HTR-8/SVneo (cell line): ENCODE measurements at regions not wholly inside any gene's neighbourhood (a gene's known extent, or its start where the extent isn't known, plus 50 kb on each side); places are given as distances from the start of the nearest gene placed in this dataset.
"Not testable (repeated sequence)": the region's sequence is repeated elsewhere in the genome, so short reads cannot be mapped to it uniquely, and the experiment has no call there.

ENCODE experiments used
- DNase-seq: peaks from one replicate; pipeline ENCODE4 v3.0.0; 2011; ENCODE audit warnings: low spot score, mixed read lengths; ENCODE audit not compliant: insufficient read length
- FAIRE-seq: peaks from 2 replicates; lab custom pipeline; 2011; peaks lifted over from hg19 to GRCh38; lab: Jason Lieb, UNC

DNA sequence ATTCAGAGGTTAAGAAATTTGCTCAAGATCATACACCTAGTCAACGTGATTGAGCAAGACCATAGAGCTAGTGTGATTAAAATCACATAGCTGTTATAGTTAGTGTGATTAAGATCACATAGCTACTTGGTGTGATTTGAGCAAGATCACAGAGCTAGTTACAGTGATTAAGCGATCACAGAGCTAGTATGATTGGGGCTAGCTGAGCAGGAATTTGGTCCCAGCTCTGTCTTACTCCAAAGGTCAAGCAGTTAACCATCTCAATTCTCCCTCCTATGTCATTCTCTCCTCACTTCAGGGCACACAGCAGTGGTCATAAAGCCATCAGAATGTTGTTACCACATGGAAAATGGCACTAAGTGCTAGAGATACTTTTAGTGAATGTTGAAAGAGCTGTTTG, 158.2 kb downstream of the SPTSSA start:
- no peak for DNase-seq
- no peak for FAIRE-seq

DNA sequence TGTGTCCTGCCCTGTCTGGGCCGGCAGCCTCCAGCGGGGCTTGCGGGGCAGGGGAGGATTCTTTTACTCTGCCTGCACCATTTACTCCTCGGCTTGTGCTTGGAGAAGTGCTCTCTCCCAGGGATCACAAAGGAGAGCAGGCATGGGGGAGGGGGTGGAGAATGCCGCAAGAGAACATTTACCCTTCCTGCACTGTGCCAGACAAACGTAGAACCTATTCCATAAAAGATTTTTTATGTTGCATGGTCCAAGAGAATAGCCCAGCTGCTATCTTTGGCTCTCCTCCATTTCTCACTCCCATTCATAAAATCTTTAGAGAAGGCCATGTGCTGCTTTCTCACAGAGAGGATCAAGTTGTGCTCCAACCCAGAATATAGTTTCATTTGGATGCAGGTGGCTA, 159.4 kb downstream of the SPTSSA start:
- FAIRE-seq (no peak), DNase-seq (no peak)

DNA sequence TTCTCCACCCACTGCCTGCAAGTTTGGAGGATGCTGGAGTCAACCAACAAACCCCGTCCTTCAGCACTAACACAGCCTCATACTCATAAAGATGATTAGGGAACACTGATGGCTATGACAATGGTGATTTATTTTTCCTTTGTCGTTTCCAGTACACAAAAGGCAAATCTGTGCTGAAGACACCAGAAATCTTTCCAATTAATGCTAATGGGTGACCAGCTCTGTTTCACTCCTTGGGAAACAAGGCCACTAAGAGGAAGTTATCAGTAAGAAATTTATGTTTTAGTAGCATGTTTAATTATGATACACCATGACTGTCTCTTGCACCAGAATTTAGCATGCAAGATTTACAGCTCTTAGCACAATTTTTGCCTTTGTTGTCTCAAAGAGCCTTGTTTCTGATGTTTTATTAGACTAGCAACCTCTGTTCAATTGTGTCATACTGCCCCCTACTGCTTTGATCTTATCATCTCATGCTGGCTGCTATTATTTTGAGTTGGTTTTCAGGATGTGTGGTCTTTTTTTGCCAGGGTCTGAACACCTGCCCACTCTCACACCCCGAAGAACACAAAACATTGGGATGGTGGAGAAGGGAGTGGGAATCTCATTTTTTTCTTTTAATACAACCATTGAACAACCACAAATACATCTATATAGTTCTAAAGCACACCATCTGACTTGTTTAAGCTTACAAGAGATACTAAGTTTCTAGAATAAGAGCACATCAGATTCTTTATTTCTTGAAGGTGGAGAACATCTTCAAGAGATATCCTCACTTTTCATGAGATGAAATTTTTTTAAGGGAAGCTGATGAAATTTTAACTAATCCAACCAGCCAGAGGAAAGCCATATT, 160.9 kb downstream of the SPTSSA start:
- DNase-seq (peak; percentile 56), FAIRE-seq (no peak)

DNA sequence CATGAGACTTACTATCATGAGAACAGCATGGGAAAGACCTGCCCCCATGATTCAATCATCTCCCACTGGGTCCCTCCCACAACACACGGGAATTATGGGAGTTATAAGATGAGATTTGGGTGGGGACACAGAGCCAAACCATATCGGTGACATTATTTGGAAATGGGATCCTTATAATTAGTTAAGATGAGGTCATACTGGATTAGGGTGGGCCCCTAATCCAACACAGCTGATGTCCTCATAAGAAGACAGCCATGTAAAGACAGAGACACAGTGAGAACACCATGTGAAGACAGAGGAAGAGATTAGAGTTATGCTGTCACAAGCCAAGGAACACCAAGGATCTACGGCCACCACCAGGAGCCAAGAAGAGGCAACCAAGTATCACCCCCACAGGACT, 161.7 kb downstream of the SPTSSA start:
- FAIRE-seq = no peak
- no peak for DNase-seq

DNA sequence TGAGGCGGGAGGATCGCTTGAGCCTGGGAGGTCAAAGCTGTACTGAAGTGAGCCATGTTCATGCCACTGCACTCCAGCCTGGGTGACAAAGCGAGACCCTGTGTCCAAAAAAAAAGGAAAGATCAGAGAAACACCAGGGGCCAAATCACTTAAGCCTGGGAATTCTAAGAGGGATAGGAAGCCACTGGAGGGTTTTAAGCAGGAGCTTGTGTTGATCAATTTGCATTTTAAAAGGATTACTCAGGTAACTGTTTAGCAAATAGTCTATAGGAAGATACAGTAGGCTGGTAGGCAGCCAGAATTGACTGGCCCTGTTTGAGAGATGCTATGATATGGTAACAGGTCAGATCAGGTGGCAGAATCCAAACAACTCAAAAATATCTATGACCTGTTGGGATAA, 162.7 kb downstream of the SPTSSA start:
- DNase-seq = no peak
- FAIRE-seq = no peak

DNA sequence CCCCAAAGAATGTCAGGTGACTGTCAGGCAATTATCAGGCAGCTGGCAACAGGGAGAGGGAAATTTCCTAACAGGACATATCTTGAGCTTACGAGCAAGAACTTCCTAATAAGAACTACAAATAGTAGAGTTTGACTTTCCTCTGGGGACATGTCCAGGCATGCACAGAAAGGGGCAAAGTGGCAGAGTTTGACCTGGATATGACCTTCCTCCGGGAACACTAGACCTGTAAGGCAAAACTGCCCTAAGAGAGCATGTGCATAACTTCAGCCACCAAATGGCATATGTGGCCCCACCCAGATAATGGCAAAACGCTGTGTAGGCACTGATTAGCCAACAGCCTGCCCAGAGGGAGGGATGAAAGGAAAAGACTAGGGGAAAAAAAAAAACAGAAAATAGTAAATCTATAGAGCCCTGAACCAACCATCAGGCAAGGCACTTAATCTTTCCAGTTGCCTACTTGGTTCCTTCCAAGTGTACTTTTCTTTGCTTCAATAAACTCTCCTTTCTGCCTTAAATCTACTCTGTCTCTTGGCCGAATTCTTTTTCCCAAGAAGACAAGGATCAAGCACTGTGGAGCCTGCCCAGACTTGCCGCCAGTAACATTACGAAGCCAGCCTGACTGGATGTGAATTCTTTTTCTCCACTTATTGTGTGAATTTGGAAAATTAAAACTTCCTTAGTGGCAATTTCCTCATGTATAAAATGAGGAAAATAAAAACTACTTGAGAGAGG, 164.1 kb downstream of the SPTSSA start:
- no peak for DNase-seq
- no peak for FAIRE-seq

DNA sequence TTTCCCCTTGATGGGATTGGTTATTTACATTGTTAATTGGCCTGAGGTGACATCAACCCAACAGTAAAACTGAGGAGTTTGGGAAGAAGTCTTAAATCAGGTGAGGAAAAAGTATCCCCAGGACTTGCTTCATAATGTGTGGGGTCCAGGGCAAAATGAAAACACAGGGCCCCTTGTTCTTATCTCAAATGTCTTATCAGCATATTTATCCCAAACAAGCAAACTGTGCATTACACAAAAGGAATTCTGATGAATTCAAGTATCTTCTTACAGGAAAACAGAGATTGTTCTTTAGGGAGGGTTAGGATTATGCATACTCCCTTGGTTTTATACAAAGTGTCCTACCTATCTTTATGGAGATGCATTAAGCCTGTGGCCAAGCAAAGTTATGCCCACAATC, 178.4 kb downstream of the SPTSSA start:
- DNase-seq (no peak), FAIRE-seq (no peak)

DNA sequence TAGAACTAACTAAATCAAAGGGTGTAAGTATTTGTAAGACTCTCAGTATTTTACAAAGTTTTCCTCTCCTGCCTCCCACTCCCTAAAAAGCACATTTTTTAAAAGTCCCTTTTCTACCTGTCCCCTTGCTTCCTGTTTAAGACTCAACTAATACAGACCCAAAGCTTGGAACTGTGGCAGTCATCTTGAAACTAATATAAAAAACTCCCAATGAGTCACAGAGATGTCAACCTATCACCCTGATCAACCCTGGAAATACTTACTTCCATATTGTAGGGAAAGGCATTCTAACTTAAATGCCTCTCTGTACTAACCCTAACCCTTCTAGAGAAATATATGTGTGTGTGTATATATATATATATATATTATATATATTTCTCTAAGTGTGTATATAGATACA, 184.8 kb downstream of the SPTSSA start:
- DNase-seq (no peak), FAIRE-seq (no peak)

DNA sequence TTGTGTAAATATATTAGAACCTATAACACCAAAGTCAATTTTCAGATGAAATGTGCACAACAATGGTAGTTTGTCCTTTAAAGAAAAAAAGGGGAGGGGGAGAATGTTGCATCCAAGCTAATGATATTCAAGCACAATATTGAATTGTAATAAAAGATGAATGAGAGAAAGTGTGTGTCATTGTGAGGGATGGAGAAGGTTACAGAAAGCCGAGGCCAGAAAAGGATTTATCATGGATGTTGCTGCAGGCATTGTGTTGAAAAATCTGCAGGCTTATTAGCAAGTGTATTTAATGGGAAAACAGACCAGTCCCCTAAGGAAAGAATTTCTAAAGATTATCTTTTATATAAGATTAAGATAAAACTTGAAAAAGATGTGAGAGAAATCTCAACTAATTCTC, 186.5 kb downstream of the SPTSSA start:
- DNase-seq (no peak), FAIRE-seq (no peak)

DNA sequence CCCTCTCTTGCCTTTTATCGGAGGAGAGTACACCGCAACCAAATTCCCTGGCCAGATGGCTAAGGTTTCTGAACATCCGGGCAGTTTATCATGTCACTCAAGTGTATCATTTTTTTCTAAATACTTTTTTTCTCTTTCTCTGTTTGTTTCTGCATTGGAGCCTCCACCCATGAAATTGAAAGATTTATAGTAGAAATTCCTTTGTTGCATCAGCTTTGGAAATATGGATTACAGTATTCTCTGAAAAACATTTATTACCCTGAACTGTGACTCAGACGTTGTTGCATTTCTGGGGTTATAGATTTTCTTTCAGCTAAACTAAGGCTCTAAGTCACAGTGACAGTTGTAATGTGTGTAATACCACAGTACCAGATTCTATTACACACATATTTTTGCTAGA, 187.0 kb downstream of the SPTSSA start:
- FAIRE-seq = no peak
- DNase-seq = peak; percentile 29

DNA sequence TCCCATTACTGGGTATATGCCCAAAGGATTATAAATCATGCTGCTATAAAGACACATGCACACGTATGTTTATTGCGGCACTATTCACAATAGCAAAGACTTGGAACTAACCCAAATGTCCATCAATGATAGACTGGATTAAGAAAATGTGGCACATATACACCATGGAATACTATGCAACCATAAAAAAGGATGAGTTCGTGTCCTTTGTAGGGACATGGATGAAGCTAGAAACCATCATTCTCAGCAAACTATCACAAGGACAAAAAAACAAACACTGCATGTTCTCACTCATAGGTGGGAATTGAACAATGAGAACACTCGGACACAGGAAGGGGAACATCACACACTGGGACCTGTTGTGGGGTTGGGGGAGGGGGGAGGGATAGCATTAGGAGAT, 188.3 kb downstream of the SPTSSA start:
- not testable (repeated sequence) for FAIRE-seq

DNA sequence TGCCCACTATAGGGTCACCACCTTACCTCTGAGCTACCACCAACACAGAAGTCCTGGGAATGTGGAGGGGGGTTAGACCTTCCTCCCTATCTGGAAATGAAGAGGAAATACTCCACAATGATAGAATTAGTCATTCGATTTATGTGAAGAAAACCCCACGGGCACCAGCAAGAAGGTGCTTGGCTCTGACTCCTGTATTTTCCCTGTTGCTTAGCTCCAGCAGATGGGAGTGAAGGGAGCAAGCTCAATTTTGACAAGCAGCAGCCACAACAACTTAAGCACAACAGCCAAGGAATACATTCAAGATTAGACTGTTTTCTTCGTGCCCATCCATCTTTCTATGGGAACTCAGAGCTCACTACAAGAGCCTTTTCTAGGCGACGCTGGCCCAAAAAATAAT, 191.7 kb downstream of the SPTSSA start:
- DNase-seq (no peak), FAIRE-seq (no peak)

More for the DNA sequence above, 188.3 kb downstream of the SPTSSA start:
- not testable (repeated sequence) for DNase-seq

DNA sequence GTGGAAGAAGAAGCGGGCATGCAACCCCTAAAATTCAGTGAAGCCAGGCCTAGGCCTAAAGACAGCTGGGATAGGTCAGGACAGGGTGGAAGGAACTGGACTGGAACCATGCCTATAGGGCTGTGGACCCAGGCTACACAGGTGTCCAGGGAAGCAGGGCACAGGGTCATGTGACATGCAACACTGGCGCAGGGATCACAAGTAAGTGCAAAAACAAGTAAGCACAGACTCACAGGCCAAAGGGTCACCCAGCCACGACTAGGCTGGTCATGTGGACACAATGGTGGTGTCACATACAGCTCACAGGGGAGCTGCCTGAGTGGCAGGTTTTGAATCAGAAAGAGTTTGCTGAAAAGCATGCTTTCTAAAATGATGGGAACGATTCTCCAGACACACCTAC, 195.7 kb downstream of the SPTSSA start:
- no peak for FAIRE-seq

DNA sequence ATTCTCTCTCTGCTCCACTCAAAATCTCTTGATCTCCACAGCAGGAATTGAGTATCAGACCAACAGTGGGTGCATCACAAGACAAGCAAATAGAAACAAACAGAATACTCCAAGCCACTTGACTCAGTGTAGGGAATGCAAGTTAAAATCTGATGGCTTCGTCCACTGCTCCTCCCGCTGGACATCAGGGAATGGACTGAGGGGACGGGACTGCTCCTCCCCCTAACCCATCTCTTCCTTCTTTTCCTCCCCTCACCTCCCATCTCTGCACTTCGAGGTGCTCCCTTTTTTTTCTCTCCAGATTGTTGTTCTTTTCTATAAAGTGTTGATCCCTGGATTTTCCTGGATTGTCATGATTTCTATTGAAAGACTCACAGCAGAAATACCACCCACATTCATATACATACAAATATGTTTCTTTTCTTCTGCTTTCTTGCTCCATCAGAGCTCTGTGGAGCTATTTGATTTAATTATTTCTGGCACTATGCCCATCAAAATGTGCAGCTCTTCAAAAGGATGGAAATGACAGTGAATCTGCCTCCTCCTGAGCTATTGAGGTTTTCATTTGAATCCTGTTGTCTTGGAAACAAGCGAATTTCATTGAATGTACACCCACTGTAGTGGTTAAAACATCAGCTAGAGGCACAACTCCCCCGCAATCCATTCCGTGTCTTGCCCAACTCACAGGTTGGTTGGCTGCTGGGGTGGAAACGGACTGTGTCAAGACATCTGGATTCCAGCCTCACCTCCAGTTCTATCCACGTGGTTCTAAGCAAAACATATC, 199.7 kb downstream of the SPTSSA start:
- FAIRE-seq = no peak

More for the DNA sequence above, 195.7 kb downstream of the SPTSSA start:
- DNase-seq = no peak

DNA sequence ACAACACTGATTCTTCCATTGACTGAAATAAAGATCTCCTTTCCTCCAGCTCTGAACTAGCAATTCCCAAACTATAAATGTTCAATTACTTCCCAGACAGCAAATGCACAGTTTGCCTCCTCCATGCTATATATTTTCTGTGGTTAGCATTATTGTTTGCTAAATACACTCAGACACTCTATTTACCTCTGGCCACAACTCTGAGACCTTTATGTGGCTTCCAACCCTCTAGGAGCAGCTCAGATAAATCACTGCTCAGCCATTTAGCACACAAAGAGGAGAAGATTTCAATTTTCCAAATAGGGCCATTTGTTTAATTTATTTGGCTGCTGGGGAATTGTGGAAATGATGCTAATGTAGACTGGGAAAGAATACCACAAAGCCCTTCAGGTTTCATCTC, 202.0 kb downstream of the SPTSSA start:
- no peak for DNase-seq
- FAIRE-seq = no peak

More for the DNA sequence above, 199.7 kb downstream of the SPTSSA start:
- DNase-seq = no peak

DNA sequence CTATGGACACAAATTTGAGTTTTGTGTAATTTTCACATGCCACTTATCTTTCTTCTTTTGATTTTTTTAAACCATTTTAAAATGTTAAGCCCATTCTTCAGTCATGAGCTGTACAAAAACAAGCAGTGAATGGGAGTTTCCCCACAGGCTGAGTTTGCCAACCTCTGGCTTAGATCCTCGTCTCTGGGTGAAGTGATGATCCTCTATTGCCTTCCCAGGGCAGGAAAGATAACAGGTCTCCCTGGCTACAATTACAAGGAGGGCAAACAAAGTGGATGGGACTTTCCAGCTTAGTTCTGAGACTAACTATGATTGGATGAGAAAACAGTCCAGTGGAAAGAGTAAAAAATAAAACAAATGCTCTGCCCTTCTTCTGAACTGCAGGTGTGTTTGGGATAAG, 203.7 kb downstream of the SPTSSA start:
- DNase-seq = no peak
- FAIRE-seq = no peak

DNA sequence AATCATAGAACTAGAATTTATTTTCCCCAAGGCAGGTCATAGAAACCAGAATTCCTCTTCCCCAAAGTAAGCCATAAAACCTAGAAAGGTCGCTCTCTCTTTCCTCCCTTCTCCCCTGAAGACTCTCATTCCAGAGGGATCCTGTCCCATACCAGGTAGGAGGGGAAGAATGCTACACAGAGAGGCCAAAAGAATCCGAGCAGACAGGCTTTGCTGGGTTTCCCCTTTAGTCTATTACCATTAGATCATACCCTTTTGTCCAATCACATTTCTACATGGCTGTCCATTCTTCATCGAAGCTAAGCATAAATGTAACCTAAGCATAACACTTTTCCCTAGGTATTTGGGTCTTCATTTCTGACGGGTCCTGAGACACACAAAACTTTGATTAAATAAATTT, 204.5 kb downstream of the SPTSSA start:
- FAIRE-seq = no peak
- DNase-seq = no peak

DNA sequence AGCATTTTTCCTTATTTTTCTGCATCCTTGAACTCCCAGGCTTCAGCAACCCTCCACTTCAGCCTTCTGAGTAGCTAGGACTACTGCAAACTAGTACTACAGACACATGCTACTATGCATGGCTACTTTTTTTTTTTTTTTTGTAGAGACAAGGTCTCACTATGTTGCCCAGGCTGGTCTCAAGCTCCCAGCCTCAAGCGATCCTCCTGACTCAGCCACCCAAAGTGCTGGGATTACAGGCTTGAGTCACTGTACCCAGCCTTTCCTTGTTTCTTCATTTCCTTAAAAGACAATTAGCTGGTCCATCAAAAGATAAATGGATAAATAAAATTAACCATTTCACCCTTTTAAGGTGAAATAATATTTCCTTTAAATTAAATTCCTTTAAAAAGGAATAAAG, 205.8 kb downstream of the SPTSSA start:
- FAIRE-seq = no peak
- DNase-seq = no peak

DNA sequence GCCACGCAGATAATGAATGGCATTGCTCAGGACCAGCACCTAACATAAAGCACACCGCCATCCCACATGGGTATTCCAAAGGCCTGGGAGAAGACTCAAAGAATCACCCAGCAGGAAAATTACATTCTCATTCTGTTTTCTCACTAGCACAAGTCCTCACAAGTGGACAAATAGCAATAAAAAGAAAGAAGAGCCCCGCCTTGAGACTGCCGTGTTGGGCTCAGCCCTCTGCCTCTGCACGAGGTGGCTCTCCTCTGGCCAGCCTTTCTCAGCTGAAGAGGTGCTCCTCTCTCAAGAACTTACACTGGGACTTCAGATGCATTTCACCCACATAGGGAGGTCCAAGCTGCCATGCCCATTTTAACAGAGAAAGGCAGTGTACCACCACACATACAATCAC, 207.5 kb downstream of the SPTSSA start:
- no peak for FAIRE-seq
- no peak for DNase-seq

DNA sequence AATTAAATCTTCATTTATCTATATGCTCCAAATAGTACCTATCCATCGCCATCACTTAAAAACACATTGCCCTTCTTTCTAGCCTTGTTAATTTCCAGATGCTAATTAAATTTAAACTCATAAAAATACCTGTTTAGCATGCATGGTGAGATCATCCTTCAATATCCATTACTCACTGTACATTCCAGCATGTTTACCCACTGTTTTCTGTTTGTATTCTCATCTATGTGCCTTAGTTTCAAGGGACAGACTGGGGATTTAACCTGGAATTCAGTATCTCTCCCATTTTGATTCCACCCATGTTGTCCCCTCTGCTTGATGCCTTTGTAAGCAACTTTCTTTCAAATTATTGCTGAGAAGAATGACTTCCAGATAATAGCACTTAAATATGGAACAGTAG, 208.0 kb downstream of the SPTSSA start:
- no peak for FAIRE-seq

DNA sequence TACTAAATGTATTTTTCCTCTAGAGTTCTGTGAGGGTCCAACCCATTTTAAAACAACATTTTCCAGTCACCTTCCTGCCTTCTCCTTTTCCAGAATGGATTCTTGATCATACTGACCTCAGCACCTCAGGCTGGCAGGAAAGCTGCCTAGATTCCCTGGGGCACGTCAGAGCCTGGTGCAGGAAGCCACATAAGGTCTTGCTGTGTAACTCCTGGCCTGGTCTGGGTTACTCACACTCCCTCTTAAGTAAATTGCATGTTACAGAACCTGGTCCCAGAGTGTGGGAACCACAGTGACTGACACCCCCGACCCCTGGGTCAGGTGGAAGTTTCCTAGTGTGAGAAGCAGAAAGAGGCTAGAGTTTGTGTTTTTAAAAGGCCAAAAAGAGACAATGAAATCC, 209.8 kb downstream of the SPTSSA start:
- DNase-seq (no peak), FAIRE-seq (no peak)

More for the DNA sequence above, 208.0 kb downstream of the SPTSSA start:
- DNase-seq = no peak
